HFFc6 (cell line): ENCODE measurements at regions not wholly inside any gene's neighbourhood (a gene's known extent, or its start where the extent isn't known, plus 50 kb on each side); places are given as distances from the start of the nearest gene placed in this dataset.

Source experiments
- DNase-seq: peaks from one replicate; pipeline ENCODE4 v3.0.0-alpha.2; 2018
- H3K27ac Mint-ChIP-seq: 2 replicates; pipeline ENCODE4 v1.8.0; 2020; ENCODE audit warnings: mild to moderate bottlenecking, mixed read lengths
- H3K27me3 Mint-ChIP-seq: 2 replicates; pipeline ENCODE4 v1.8.0; 2021; ENCODE audit warnings: mild to moderate bottlenecking, moderate library complexity, mixed read lengths; ENCODE audit not compliant: insufficient read depth
- H3K36me3 Mint-ChIP-seq: 2 replicates; pipeline ENCODE4 v1.8.0; 2021; ENCODE audit warnings: low read depth, mixed read lengths
- H3K4me1 Mint-ChIP-seq: 2 replicates; pipeline ENCODE4 v1.8.0; 2020; ENCODE audit warnings: low read depth, mixed read lengths
- H3K4me3 Mint-ChIP-seq: 2 replicates; pipeline ENCODE4 v1.8.0; 2020; ENCODE audit warnings: mild to moderate bottlenecking, moderate library complexity, mixed read lengths
- H3K9me3 Mint-ChIP-seq: 2 replicates; pipeline ENCODE4 v1.8.0; 2020; ENCODE audit warnings: mild to moderate bottlenecking, mixed read lengths
- CTCF ChIP-seq: fragments of 200-600 bp; sonication (generic); IDR thresholded peaks from 2 replicates; pipeline ENCODE4 v1.5.0; 2021; ENCODE audit warnings: antibody characterized with exemption, mild to moderate bottlenecking

DNA sequence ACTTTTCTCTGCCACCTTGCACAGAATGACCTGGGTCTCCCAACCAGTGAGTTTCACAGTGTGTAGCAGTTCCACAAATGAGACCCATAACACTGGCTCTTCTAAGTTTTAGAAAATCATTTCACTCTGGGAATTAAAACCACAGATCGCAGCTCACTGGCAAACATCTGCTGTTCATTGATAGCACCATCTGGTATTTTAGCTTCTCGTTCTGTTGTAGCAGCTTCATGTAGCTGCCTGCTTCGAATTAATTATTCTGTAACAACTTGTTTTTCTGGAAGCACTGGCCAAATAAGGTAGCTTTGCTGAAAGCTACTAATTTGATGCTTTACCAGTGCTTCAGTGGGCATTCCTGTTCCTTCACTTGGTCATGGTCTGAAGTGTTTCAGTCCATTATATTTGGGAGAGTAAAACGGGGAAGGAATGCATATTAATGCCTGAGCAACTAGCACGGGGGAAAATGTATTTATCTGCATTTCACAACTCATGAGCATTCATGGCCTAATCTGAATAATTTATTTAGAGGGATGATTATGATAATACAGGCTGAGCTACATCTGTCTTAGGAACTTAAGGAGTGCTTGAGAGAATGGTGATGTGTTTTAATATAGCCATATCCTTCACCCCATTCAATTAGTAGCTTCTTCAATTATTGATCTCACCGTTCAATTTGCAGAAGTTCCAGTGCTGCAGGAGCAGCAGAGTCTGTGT, 447.4 kb downstream of the XPNPEP1 start:
- Mint-ChIP-seq H3K4me3 (no peak overlapping the region), H3K27ac (no peak overlapping the region), H3K27me3 (peaks cover 8% of the 10 kb centered on the region), H3K36me3 (no peaks in the 10 kb centered on the region), H3K4me1 (no peaks in the 10 kb centered on the region), H3K9me3 (no peaks in the 10 kb centered on the region)
- TF ChIP-seq CTCF, result no peak
- DNase-seq, result no peak

- Mint-ChIP-seq H3K4me1 (no peaks in the 10 kb centered on the region), H3K36me3 (no peaks in the 10 kb centered on the region), H3K27ac (no peak overlapping the region), H3K27me3 (peaks cover 6% of the 10 kb centered on the region), H3K4me3 (no peak overlapping the region), H3K9me3 (no peaks in the 10 kb centered on the region)
- no peak for TF ChIP-seq CTCF
- no peak for DNase-seq
These were observed 448.5 kb downstream of the XPNPEP1 start for GRCh38 chr10:109474812-109475211.

GRCh38 chr10:109474261-109474660, 449.1 kb downstream of the XPNPEP1 start:
- no peak overlapping the region for H3K27ac Mint-ChIP-seq

GRCh38 chr10:109467551-109467950, 455.8 kb downstream of the XPNPEP1 start:
- peaks cover 5% of the 10 kb centered on the region; the same call in 1 of the 2 replicates for H3K27me3 Mint-ChIP-seq

More at GRCh38 chr10:109474261-109474660, 449.1 kb downstream of the XPNPEP1 start:
- H3K4me3 Mint-ChIP-seq, result no peak overlapping the region
- TF ChIP-seq CTCF, result no peak
- peaks cover 6% of the 10 kb centered on the region for H3K27me3 Mint-ChIP-seq
- H3K4me1 Mint-ChIP-seq, result no peaks in the 10 kb centered on the region
- no peaks in the 10 kb centered on the region for H3K36me3 Mint-ChIP-seq
- no peaks in the 10 kb centered on the region for H3K9me3 Mint-ChIP-seq
- DNase-seq, result no peak

GRCh38 chr10:109464949-109465348, 458.4 kb downstream of the XPNPEP1 start:
- TF ChIP-seq CTCF, result no peak
- Mint-ChIP-seq H3K27me3 (peaks cover 3% of the 10 kb centered on the region; the same call in 1 of the 2 replicates), H3K9me3 (no peaks in the 10 kb centered on the region), H3K4me3 (no peak overlapping the region), H3K27ac (no peak overlapping the region), H3K4me1 (no peaks in the 10 kb centered on the region), H3K36me3 (no peaks in the 10 kb centered on the region)
- DNase-seq, result no peak

More at GRCh38 chr10:109467551-109467950, 455.8 kb downstream of the XPNPEP1 start:
- DNase-seq, result no peak
- H3K9me3 Mint-ChIP-seq, result no peaks in the 10 kb centered on the region
- no peak overlapping the region for H3K4me3 Mint-ChIP-seq
- TF ChIP-seq CTCF, result no peak
- H3K36me3 Mint-ChIP-seq, result no peaks in the 10 kb centered on the region
- H3K4me1 Mint-ChIP-seq, result no peaks in the 10 kb centered on the region
- H3K27ac Mint-ChIP-seq, result no peak overlapping the region
